CD4-positive, alpha-beta T cell treated with Interleukin-1 beta for 1 hour (primary cell): ENCODE measurements at regions not wholly inside any gene's neighbourhood (a gene's known extent, or its start where the extent isn't known, plus 50 kb on each side); places are given as distances from the start of the nearest gene placed in this dataset.

Experiments used
- DNase-seq, 2 donors: peaks; one replicate each; pipeline ENCODE4 v3.0.0-alpha.2; 2020 to 2022

- DNase-seq: no peak
Observed at GRCh38 chrX:45975633-45976032, 569.6 kb downstream of the ZNF674 start.

DNA sequence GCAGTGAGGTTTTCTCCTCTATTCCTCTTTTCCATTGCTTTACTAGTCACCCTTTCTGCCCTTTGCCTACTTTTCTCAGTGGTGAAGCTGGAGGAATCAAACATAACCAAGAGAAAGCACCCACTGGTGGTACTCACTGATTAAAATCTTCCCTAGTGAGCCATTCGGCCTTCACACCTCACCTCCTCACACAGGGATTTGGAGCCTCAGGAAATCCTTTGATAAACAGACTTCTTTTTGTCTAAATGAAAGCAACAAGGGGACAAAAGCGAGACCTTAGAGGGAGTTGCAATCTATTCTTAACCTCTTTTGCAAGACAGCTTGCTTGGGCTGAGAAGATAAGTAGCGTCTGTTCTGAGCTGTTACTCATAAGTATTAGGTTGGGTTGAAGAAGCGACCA, 572.6 kb downstream of the ZNF674 start:
- no peak for DNase-seq

- no peak for DNase-seq
Observed at GRCh38 chrX:45959567-45959966, 585.7 kb downstream of the ZNF674 start.

DNA sequence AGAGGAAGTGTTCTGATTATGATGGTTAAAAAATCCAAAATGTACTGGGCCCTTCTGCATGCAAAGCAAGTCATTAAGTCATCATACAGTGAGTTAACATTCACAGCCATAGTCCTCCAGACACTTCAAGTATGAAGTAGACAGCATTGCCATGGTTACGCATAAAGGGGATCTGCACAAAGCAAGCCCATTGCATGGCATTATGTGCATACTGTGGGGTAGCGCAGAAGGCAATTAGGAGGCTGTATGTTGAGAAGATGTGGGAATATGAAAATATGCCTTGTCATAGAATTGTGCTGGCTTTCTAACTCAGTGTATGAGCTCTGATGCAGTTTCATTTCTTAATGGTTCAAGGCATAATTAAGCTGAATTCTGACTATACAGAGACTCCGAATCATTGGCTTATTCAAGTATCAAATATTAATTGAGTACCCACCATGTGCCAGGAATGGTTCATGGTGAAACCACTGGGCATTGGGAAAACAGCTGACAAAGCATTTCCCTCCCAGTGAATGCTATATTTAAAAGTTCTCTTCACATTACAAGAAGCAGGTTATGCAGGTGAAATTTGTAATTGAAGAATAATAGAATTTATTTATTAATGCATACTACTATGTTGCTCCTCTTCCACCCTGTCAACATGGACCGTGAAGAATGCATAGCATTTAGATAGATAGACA, 588.9 kb downstream of the ZNF674 start:
- DNase-seq: no peak

GRCh38 chrX:45955661-45956060, 589.6 kb downstream of the ZNF674 start:
- DNase-seq: no peak

DNA sequence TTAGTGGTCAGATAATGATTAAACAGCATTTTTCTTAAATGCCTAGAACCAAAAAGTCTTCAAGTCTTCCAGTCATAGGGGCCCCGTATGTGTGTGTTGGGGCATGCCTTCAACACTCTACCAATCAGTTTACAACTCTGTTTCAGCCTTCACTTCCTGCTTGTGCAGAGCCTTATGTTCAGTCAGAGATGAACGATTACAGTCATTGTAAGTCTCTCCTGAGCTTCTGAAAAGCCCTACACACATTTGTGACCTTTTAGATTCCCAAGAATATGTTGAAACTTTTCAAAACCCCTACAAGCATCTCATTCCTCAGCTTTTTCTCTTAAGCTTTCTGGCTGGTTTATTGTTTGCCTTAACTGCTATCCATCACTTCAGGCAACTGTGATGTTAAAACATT, 591.2 kb downstream of the ZNF674 start:
- no peak for DNase-seq

DNA sequence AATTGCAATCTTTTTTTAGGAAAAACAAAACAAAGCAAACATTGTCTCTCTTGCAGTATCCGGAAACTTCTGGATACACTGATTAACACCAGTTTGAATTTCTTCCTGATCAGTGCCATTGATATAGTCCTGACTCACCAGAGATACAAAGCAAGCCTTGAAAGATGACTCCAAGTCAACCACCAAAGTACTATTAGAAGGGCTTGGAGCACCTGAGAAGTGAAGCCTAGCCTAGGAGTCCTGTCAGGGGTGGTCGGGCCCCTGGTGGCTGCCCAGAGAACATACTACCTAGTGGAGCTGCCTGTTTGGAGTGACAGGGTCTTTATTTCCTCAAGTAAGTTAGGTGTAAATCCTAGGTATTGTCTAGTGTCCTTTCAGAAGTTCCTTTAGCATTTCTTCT, 593.2 kb downstream of the ZNF674 start:
- no peak for DNase-seq

DNA sequence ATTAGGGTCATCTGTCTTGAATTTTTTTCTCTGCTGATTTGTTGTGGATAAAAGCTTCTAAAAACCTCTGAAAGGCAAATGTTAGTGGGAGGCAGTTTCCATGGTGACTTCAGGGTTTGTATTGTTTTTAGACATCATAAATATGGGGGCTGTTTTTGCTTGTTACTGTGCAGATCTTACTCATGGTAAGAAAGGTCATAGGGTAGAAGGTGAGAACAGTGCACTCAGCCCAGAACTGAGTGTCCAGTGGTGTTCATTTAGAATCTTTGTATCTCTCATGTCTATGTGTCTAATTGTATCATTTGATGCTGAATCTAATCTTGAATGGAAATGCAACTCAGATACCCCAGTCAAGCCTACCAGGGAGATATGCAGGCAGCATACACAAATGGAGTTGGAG, 609.8 kb downstream of the ZNF674 start:
- DNase-seq: no peak

GRCh38 chrX:45912316-45912715, 632.9 kb downstream of the ZNF674 start:
- no peak for DNase-seq

DNA sequence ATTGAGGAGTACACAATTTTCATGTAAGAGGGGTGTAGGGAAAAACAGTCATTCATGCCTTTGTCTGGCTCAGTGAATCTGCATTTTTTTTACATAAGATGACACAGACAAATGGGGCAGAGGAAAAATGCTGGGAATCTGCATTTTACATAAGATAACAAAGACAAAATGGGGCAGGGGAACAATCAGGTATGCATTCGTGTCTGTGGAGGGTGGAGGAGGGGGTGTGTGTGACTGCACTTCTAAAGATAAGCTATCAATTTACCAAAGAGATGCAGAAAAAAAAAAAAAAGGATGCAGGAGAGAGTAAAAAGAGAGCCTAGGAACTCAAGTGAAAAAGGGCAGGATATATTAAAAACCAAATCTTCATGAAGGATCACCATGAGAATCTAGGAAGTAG, 637.4 kb downstream of the ZNF674 start:
- no peak for DNase-seq

- DNase-seq: no peak
Observed at GRCh38 chrX:45903781-45904201, 641.4 kb downstream of the ZNF674 start.

DNA sequence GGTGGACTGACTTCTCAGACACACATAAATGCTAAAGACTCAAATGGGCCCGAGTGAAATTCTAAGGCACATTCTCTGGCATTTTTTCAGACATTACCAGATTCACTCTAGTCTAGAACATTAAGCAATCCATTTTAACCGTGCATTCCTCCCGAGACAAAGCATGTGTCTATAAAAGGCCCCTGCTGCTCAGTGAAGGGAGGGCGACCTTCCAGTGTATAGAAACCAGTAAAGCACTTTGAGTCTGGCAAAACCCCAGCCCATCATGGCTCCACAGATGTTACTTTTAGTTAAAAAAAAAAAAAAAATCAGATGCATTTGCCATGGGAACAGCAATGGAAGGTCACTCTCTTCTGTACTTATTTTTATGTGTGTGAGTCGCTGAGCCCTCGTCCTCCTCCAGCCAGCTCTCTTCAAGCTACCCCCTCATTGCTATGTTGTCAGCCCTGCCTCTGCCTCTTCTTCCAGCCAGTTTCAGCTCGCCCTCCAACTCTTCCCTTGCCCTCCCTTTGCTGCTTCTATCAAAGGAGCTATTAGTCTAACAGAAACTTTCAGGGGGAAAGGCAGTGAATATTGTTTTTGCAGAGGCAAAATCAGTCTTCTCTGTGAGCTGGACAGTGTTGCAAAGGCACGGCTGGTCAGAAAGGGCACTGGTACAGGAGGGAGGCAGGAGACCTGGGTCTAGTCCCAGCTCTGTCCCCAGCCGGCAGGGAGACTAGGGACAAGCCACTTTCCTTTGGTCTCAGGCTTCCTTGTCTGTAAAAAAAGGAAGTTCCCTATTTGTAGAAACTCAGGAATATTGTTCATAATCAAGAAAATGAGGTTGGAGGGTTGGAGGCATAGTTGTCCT, 644.2 kb downstream of the ZNF674 start:
- DNase-seq: no peak

DNA sequence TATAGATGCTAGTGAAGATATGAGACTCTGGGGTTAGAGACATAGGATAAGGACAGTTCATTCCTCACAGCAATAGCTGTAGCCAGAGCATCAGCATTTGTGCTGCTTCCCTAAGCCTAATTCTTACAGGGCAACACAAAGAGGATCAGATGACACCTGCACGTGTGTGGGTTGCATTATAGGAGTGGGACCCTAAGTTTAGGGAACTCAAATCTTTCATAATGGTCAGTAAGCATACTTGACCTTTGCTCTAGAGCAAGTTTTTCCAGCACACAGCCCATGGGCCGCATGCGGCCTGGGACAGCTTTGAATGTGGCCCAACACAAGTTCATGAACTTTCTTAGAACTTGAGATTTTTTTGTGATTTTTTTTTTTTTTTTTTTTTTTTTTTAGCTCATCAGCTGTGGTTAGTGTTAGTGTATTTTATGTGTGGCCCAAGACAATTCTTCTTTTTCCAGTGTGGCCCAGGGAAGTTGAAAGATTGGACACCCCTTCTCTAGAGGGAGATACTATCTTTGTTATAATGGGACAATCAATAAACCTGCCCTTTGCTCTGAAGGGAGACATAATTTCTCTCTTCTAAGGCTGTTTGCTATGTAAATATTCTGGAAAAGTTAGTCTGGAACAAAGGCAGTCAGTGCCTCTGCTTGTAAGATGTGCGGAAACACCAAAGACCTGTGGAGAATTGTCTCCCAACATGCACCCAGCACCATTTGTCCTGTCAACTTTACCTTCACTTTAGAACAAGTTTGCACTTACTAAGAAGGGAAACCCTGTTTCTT, 650.2 kb downstream of the ZNF674 start:
- DNase-seq: no peak

- DNase-seq: no peak
Observed at GRCh38 chrX:45889471-45889870, 655.8 kb downstream of the ZNF674 start.

DNA sequence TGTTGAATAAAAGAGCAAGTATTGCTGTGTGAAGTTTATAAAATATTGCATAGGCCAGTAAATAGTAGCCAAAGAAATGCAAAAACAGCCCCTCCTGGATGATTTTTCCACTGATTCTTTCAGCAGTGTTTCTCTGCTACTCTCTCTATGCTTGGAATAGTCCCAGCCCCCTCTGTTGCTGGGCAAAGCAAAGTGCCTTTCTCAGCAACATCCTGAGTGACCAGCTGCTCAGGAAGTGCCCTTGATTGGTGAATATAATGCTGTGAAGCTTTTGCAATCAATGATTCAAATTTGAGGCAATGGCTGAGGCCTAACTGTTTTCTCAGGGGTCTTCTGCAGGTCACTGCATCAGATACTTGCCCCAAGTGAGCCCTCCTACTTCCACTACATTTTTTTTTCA, 656.7 kb downstream of the ZNF674 start:
- no peak for DNase-seq

GRCh38 chrX:45885931-45886330, 659.3 kb downstream of the ZNF674 start:
- DNase-seq: no peak

GRCh38 chrX:45879512-45879911, 665.7 kb downstream of the ZNF674 start:
- DNase-seq: no peak

- DNase-seq: no peak
Observed at GRCh38 chrX:45876206-45876605, 669.0 kb downstream of the ZNF674 start.

DNA sequence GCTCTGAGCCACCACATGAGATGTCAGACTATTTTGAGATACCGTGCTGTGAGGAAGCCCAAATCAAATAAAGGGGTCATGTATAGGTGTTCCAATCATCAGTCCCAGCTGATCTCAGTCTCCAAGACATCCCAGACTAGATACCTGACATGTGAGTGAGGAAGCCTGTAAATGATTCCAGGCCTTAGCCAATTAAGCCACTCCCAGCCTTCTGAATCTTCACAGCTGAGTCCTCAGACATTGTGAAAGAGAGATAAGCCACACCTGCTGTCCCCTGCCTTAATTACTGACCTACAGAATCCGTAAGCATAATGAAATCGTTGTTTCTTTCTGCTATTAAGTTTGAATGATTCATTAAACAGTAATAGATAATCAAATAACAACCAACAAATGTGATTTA, 671.4 kb downstream of the ZNF674 start:
- DNase-seq: no peak

GRCh38 chrX:45872480-45872879, 671.8 kb upstream of the DIPK2B start:
- DNase-seq: no peak

GRCh38 chrX:45868425-45868824, 667.7 kb upstream of the DIPK2B start:
- DNase-seq: no peak

- no peak for DNase-seq
Observed at GRCh38 chrX:45862801-45863200, 662.1 kb upstream of the DIPK2B start.

- no peak for DNase-seq
Observed at GRCh38 chrX:45860450-45860849, 659.8 kb upstream of the DIPK2B start.

DNA sequence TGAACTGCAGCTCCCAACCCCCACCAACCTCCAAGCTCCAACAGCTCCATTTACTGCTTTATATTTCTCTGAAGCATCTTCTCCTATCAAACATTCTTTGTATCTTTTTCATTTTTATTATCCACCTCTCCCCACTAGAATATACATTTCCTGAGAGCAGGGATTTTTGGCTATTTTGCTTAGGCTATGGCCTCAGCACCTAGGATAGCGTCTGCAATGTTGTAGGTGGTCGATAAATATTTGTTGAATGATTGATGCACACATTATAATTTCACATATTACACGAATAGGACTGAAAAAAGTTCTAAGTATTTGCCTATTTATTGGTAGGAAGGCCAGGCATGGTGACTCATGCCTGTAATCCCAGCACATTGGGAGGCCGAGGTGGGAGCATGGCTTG, 658.7 kb upstream of the DIPK2B start:
- no peak for DNase-seq
